CD4-positive, alpha-beta T cell (primary cell): ENCODE measurements at regions not wholly inside any gene's neighbourhood (a gene's known extent, or its start where the extent isn't known, plus 50 kb on each side); places are given as distances from the start of the nearest gene placed in this dataset.

Source experiments
- ATAC-seq: fragments of 200-7000 bp; cut with Tn5 transposase; one replicate; pipeline ENCODE4 v1.10.0; 2022; ENCODE audit warnings: mild to moderate bottlenecking; ENCODE audit not compliant: poor library complexity
- CTCF ChIA-PET: fragments of 350-600 bp; sonication (Branson Sonifier 250); formaldehyde crosslinking; loops from one replicate; lab custom pipeline; 2021; ENCODE audit warnings: antibody characterized with exemption, inconsistent platforms; lab: Charles Lee
- POLR2A ChIA-PET: fragments of 350-600 bp; sonication (Branson Sonifier 250); formaldehyde crosslinking; loops from one replicate; lab custom pipeline; 2021; ENCODE audit warnings: antibody characterized with exemption, inconsistent platforms; lab: Charles Lee
- DNase-seq, 14 experiments: peaks; one replicate each; pipeline ENCODE4 v3.0.0-alpha.2; 2013 to 2020; ENCODE audit warnings: mixed read lengths in 2 of 14
- H3K27ac ChIP-seq, 2 donors: one replicate each; pipeline versions ENCODE4 v1.5.1 to v1.7.0; 2013; ENCODE audit warnings: low read length in 2 of 2, low read depth in 1 of 2, mild to moderate bottlenecking in 1 of 2
- H3K27me3 ChIP-seq, 2 experiments: 1 replicate in 1 of 2; 2 replicates in 1 of 2; pipeline versions ENCODE4 v1.6.1 to v1.7.0; 2013; ENCODE audit warnings: low read length in 2 of 2, control low read depth in 1 of 2, mild to moderate bottlenecking in 1 of 2, moderate library complexity in 1 of 2; ENCODE audit not compliant: insufficient read depth in 2 of 2, control insufficient read depth in 1 of 2
- H3K36me3 ChIP-seq: one replicate; pipeline ENCODE4 v1.6.1; 2013; ENCODE audit warnings: low read length, control low read depth; ENCODE audit not compliant: insufficient read depth
- H3K4me1 ChIP-seq: one replicate; pipeline ENCODE4 v1.6.1; 2013; ENCODE audit warnings: low read length, control low read depth; ENCODE audit not compliant: insufficient read depth
- H3K4me3 ChIP-seq: one replicate; pipeline ENCODE4 v1.5.1; 2013; ENCODE audit warnings: mild to moderate bottlenecking, low read length, moderate library complexity
- H3K9me3 ChIP-seq, 2 experiments: 1 replicate in 1 of 2; 2 replicates in 1 of 2; pipeline versions ENCODE4 v1.6.1 to v1.7.0; 2013; ENCODE audit warnings: low read length in 2 of 2, mild to moderate bottlenecking in 2 of 2, control low read depth in 1 of 2, moderate library complexity in 1 of 2; ENCODE audit not compliant: control insufficient read depth in 1 of 2, insufficient read depth in 1 of 2
- H3K27ac Mint-ChIP-seq: one replicate; pipeline ENCODE4 v1.8.0; 2020; ENCODE audit warnings: mixed read lengths
- H3K27me3 Mint-ChIP-seq: one replicate; pipeline ENCODE4 v1.8.0; 2021; ENCODE audit warnings: mixed read lengths
- H3K36me3 Mint-ChIP-seq: one replicate; pipeline ENCODE4 v1.8.0; 2021; ENCODE audit warnings: low read depth, mixed read lengths
- H3K4me1 Mint-ChIP-seq: one replicate; pipeline ENCODE4 v1.8.0; 2021; ENCODE audit warnings: low read depth, mixed read lengths
- H3K4me3 Mint-ChIP-seq: one replicate; pipeline ENCODE4 v1.8.0; 2020; ENCODE audit warnings: mild to moderate bottlenecking, mixed read lengths
- H3K9me3 Mint-ChIP-seq: one replicate; pipeline ENCODE4 v1.8.0; 2020; ENCODE audit warnings: mixed read lengths
- intact Hi-C, 2 experiments: fragments of 100-400 bp; cut with DNase I in 1 of 2; cut with micrococcal nuclease in 1 of 2; formaldehyde crosslinking; loops; one replicate each; pipeline versions ENCODE4 v1.15.1 to v1.9.0; 2023 to 2025; cut with DNase I, micrococcal nuclease
- TF ChIP-seq, protein P1 (sequence below): fragments of 200-600 bp; IDR thresholded peaks from one replicate; pipeline ENCODE4 v1.8.0; 2022; ENCODE audit warnings: antibody characterized with exemption, mild to moderate bottlenecking

- H3K9me3 Mint-ChIP-seq, result no peaks in the 10 kb centered on the region
- TF ChIP-seq, protein P1, sequence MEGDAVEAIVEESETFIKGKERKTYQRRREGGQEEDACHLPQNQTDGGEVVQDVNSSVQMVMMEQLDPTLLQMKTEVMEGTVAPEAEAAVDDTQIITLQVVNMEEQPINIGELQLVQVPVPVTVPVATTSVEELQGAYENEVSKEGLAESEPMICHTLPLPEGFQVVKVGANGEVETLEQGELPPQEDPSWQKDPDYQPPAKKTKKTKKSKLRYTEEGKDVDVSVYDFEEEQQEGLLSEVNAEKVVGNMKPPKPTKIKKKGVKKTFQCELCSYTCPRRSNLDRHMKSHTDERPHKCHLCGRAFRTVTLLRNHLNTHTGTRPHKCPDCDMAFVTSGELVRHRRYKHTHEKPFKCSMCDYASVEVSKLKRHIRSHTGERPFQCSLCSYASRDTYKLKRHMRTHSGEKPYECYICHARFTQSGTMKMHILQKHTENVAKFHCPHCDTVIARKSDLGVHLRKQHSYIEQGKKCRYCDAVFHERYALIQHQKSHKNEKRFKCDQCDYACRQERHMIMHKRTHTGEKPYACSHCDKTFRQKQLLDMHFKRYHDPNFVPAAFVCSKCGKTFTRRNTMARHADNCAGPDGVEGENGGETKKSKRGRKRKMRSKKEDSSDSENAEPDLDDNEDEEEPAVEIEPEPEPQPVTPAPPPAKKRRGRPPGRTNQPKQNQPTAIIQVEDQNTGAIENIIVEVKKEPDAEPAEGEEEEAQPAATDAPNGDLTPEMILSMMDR, result no peak
- POLR2A ChIA-PET, result no interaction called here
- no peak for ATAC-seq
- CTCF ChIA-PET, result no interaction called here
- H3K27me3 ChIP-seq, result no peaks in the 10 kb centered on the region
- H3K4me3 ChIP-seq, result no peak overlapping the region
- H3K36me3 ChIP-seq, result no peaks in the 10 kb centered on the region
- H3K4me3 Mint-ChIP-seq, result no peak overlapping the region
- no peak for DNase-seq
- no peaks in the 10 kb centered on the region for H3K36me3 Mint-ChIP-seq
- no peaks in the 10 kb centered on the region for H3K9me3 ChIP-seq
- intact Hi-C loops, result no loop called here
- H3K4me1 Mint-ChIP-seq, result no peaks in the 10 kb centered on the region
- H3K27ac Mint-ChIP-seq, result no peak overlapping the region
- no peaks in the 10 kb centered on the region for H3K4me1 ChIP-seq
- H3K27me3 Mint-ChIP-seq, result no peaks in the 10 kb centered on the region
- H3K27ac ChIP-seq, result no peak overlapping the region
Measured at GRCh38 chr4:77354550-77354949, 197.5 kb downstream of the CCNG2 start.

DNA sequence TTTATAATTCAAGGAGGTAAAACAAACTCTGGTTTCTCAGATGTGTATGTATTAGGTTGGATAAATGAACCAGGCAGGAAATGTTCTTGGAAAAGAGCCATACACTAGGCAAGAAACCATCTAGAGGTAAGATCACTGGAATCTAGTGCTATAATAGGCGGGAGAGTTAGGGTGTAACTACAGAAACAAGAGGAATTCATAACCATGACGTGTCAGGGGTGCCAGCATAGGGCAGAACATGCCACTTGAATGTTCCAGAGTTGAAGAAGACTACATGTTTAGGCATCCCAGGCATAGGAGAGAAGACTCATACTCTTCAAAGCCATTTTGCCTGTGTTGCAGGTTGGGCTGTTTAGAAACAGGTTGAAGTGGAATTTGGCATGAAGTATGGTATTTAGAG lies 198.7 kb downstream of the CCNG2 start:
- intact Hi-C loops, result loop anchor here (5.0 kb wide), 2 partner anchors 843 to 923 kb away; no protein-coding TSS in a partner anchor
- Histone ChIP-seq H3K4me3 (no peak overlapping the region), H3K4me1 (no peaks in the 10 kb centered on the region), H3K27me3 (no peaks in the 10 kb centered on the region), H3K36me3 (no peaks in the 10 kb centered on the region), H3K27ac (no peak overlapping the region), H3K9me3 (no peaks in the 10 kb centered on the region)
- H3K27ac Mint-ChIP-seq, result no peak overlapping the region
- ChIA-PET CTCF (no interaction called here), POLR2A (no interaction called here)
- no peak overlapping the region for H3K4me3 Mint-ChIP-seq
- H3K36me3 Mint-ChIP-seq, result no peaks in the 10 kb centered on the region
- TF ChIP-seq, protein P1, result no peak
- ATAC-seq (no peak), DNase-seq (no peak)
- no peaks in the 10 kb centered on the region for H3K27me3 Mint-ChIP-seq
- H3K9me3 Mint-ChIP-seq, result no peaks in the 10 kb centered on the region
- no peaks in the 10 kb centered on the region for H3K4me1 Mint-ChIP-seq

- H3K27me3 ChIP-seq, result no peaks in the 10 kb centered on the region
- Mint-ChIP-seq H3K4me3 (no peak overlapping the region), H3K27me3 (peaks cover 4% of the 10 kb centered on the region), H3K36me3 (no peaks in the 10 kb centered on the region), H3K27ac (no peak overlapping the region), H3K9me3 (no peaks in the 10 kb centered on the region), H3K4me1 (no peaks in the 10 kb centered on the region)
- ATAC-seq (no peak), DNase-seq (peak in 3 of 14 experiments; percentile 13 to 22 (median 19))
- CTCF ChIA-PET, result no interaction called here
- H3K9me3 ChIP-seq, result no peaks in the 10 kb centered on the region
- intact Hi-C loops, result loop anchor here (2.0 to 5.0 kb wide), 4 partner anchors 118 to 926 kb away; no protein-coding TSS in a partner anchor
- TF ChIP-seq, protein P1, result peak; percentile 39
- no peaks in the 10 kb centered on the region for H3K4me1 ChIP-seq
- POLR2A ChIA-PET, result no interaction called here
- no peak overlapping the region for H3K4me3 ChIP-seq
- no peaks in the 10 kb centered on the region for H3K36me3 ChIP-seq
- H3K27ac ChIP-seq, result no peak overlapping the region
Measured at GRCh38 chr4:77358315-77358928, 201.4 kb downstream of the CCNG2 start.
